K562 (cell line): ENCODE measurements at regions not wholly inside any gene's neighbourhood (a gene's known extent, or its start where the extent isn't known, plus 50 kb on each side); places are given as distances from the start of the nearest gene placed in this dataset.

Experiments used
- ATAC-seq: fragments of 200-7000 bp; cut with Tn5 transposase; 3 replicates; pipeline ENCODE4 v1.9.1; 2020; ENCODE audit warnings: moderate library complexity
- BruUV-seq: library from RNA; stranded (reverse); fragments of 400-500 nt; replicated peaks from 2 replicates; lab custom pipeline; 2021; lab: Mats Ljungman, UMichigan
- CTCF ChIA-PET: fragments of 300-600 bp; formaldehyde crosslinking; extraction: SDS; loops from one replicate; lab custom pipeline; 2021; ENCODE audit warnings: low intra/inter-chr PET ratio; lab: Yijun Ruan, JAX
- POLR2A ChIA-PET: fragments of 300-600, 350-650 bp; sonication (Branson Sonifier 250); formaldehyde crosslinking; extraction: SDS; loops from one replicate; lab custom pipeline; 2021; ENCODE audit warnings: antibody characterized with exemption, inconsistent platforms; lab: Yijun Ruan, JAX
- DNase-seq, 4 experiments: peaks; one replicate each; pipeline versions ENCODE4 v3.0.0 to v3.0.0-alpha.2; 2011 to 2018; ENCODE audit warnings: low spot score in 3 of 4, mixed read lengths in 3 of 4; ENCODE audit errors: extremely low read depth in 1 of 4
- FAIRE-seq: peaks from 2 replicates; lab custom pipeline; 2011; peaks lifted over from hg19 to GRCh38; lab: Jason Lieb, UNC
- H2AFZ ChIP-seq: 2 replicates; pipeline ENCODE4 v1.6.0; 2011; ENCODE audit warnings: low read depth, low read length, control low read depth, inconsistent platforms
- H3K27ac ChIP-seq: fragments of 200-600 bp; 3 replicates; pipeline ENCODE4 v1.8.0; 2011; ENCODE audit warnings: low read depth, mild to moderate bottlenecking, control low read depth, inconsistent platforms, low read length, moderate library complexity, mixed read lengths; ENCODE audit errors: extremely low read depth
- H3K27me3 ChIP-seq, 2 experiments: fragments of 300-600 bp in 1 of 2; 2 replicates in 1 of 2; 3 replicates in 1 of 2; pipeline versions ENCODE4 v1.6.0 to v1.8.0; 2011; ENCODE audit warnings: inconsistent platforms in 2 of 2, low read length in 2 of 2, mild to moderate bottlenecking in 1 of 2, mixed read lengths in 1 of 2, moderate library complexity in 1 of 2; ENCODE audit not compliant: control insufficient read depth in 2 of 2, insufficient read depth in 2 of 2
- H3K36me3 ChIP-seq: fragments of 300-600 bp; 3 replicates; pipeline ENCODE4 v1.8.0; 2011; ENCODE audit warnings: mild to moderate bottlenecking, low read length, inconsistent platforms; ENCODE audit not compliant: control insufficient read depth, insufficient read depth
- H3K4me1 ChIP-seq, 2 experiments: fragments of 200-600 bp in 1 of 2; replicated peaks in 1 of 2; 2 replicates in 1 of 2; 3 replicates in 1 of 2; pipeline versions ENCODE4 v1.5.1 to v1.8.0; 2011; ENCODE audit warnings: inconsistent platforms in 2 of 2, low read length in 2 of 2, mild to moderate bottlenecking in 1 of 2, mixed read lengths in 1 of 2, moderate library complexity in 1 of 2; ENCODE audit not compliant: control insufficient read depth in 2 of 2, insufficient read depth in 2 of 2
- H3K4me2 ChIP-seq: 2 replicates; pipeline ENCODE4 v1.6.1; 2011; ENCODE audit warnings: low read length, control low read depth, inconsistent platforms, mixed read lengths; ENCODE audit not compliant: insufficient read depth
- H3K4me3 ChIP-seq: fragments of 200-600 bp; sonication (generic), shearing (Covaris generic); 2 replicates; pipeline ENCODE4 v1.5.1; 2016; ENCODE audit warnings: control low read depth, inconsistent platforms
- H3K79me2 ChIP-seq: fragments of 200-600 bp; 3 replicates; pipeline ENCODE4 v1.8.0; 2011; ENCODE audit warnings: low read length, inconsistent platforms; ENCODE audit not compliant: control insufficient read depth, insufficient read depth
- H3K9ac ChIP-seq, 2 experiments: 2 replicates each; pipeline versions ENCODE4 v1.6.0 to v1.6.1; 2011; ENCODE audit warnings: low read depth in 2 of 2, low read length in 2 of 2, control low read depth in 1 of 2, inconsistent platforms in 1 of 2, mild to moderate bottlenecking in 1 of 2, mixed read lengths in 1 of 2; ENCODE audit not compliant: insufficient read depth in 1 of 2
- H3K9me1 ChIP-seq: one replicate; pipeline ENCODE4 v1.6.0; 2011; ENCODE audit warnings: inconsistent platforms, mild to moderate bottlenecking, low read length, moderate library complexity; ENCODE audit not compliant: control insufficient read depth, insufficient read depth
- H3K9me3 ChIP-seq: replicated peaks from 2 replicates; pipeline ENCODE4 v1.5.1; 2011; ENCODE audit warnings: low read depth, low read length, inconsistent platforms; ENCODE audit not compliant: control insufficient read depth, insufficient read depth
- H4K20me1 ChIP-seq: replicated peaks from 2 replicates; pipeline ENCODE4 v1.6.1; 2011; ENCODE audit warnings: low read length, inconsistent platforms, mixed read lengths; ENCODE audit not compliant: control insufficient read depth, insufficient read depth
- ARHGAP35 ChIP-seq: fragments of 450-650 bp; IDR thresholded peaks from 2 replicates; pipeline ENCODE4 v1.6.1; 2018; ENCODE audit not compliant: partially characterized antibody
- BRF1 ChIP-seq: IDR thresholded peaks from 3 replicates; pipeline ENCODE4 v1.6.1; 2011; ENCODE audit warnings: borderline replicate concordance, mild to moderate bottlenecking; ENCODE audit not compliant: insufficient read length; ENCODE audit errors: extremely low read depth
- FIP1L1 ChIP-seq: fragments of 200-400 bp; formaldehyde crosslinking; IDR thresholded peaks from 2 replicates; pipeline ENCODE4 v1.6.1; 2018; ENCODE audit warnings: mild to moderate bottlenecking, low read depth, low read length; ENCODE audit not compliant: poor library complexity, severe bottlenecking
- HLTF ChIP-seq: fragments of 450-650 bp; IDR thresholded peaks from 2 replicates; pipeline ENCODE4 v1.6.1; 2016
- MYBL2 ChIP-seq, 2 experiments: fragments of 450-650 bp in 1 of 2; sonication (generic) in 1 of 2; formaldehyde crosslinking in 1 of 2; IDR thresholded peaks; 2 replicates each; pipeline versions ENCODE4 v1.6.1 to v1.8.1; 2017 to 2022; ENCODE audit warnings: borderline replicate concordance in 1 of 2, inconsistent platforms in 1 of 2, low read depth in 1 of 2, mild to moderate bottlenecking in 1 of 2, missing genetic modification reagents in 1 of 2, moderate library complexity in 1 of 2
- NEUROD1 ChIP-seq: fragments of 150-350 bp; IDR thresholded peaks from 2 replicates; pipeline ENCODE4 v1.6.1; 2014; ENCODE audit warnings: borderline replicate concordance, low read length, low read depth; ENCODE audit not compliant: partially characterized antibody
- PTTG1 ChIP-seq: fragments of 450-650 bp; IDR thresholded peaks from 2 replicates; pipeline ENCODE4 v1.6.1; 2016; ENCODE audit warnings: low read depth, mild to moderate bottlenecking, missing genetic modification characterization, missing compliant biosample characterization
- STAT5A ChIP-seq: IDR thresholded peaks from 2 replicates; pipeline ENCODE4 v1.6.1; 2012; ENCODE audit warnings: low read length, inconsistent platforms, borderline replicate concordance
- ZBTB9 ChIP-seq: fragments of 450-650 bp; formaldehyde crosslinking; IDR thresholded peaks from 2 replicates; pipeline ENCODE4 v1.4.0; 2020; ENCODE audit warnings: mild to moderate bottlenecking, moderate library complexity
- ZC3H4 ChIP-seq: sonication (generic); formaldehyde crosslinking; IDR thresholded peaks from 2 replicates; pipeline ENCODE4 v1.9.0; 2021; ENCODE audit warnings: missing genetic modification reagents, borderline replicate concordance
- ZNF280A ChIP-seq: fragments of 450-650 bp; IDR thresholded peaks from 2 replicates; pipeline ENCODE4 v1.6.1; 2018; ENCODE audit warnings: mild to moderate bottlenecking, low read depth; ENCODE audit not compliant: partially characterized antibody
- ZNF77 ChIP-seq: fragments of 250-450 bp; sonication (Bioruptor Pico); IDR thresholded peaks from 2 replicates; pipeline ENCODE4 v1.5.0; 2020
- WGBS: fragments of 100-300 bp; shearing (Covaris generic); methylation state at CpG from one replicate; pipeline ENCODE4 v1.1.6; 2016; ENCODE audit warnings: low coverage, mixed read lengths; ENCODE audit not compliant: insufficient coverage; ENCODE audit errors: missing lambda C conversion rate; 5-methylcytosine and 5-hydroxymethylcytosine counted together
- in situ Hi-C: fragments of 300-500 bp; cut with MboI; formaldehyde crosslinking; loops from 4 replicates; pipeline ENCODE4 v1.15.0; 2018; ENCODE audit warnings: inconsistent platforms, mixed read lengths
- intact Hi-C: fragments of 100-400 bp; cut with micrococcal nuclease; formaldehyde crosslinking; loops from 2 replicates; pipeline ENCODE4 v1.14.2; 2022

- no peak for TF ChIP-seq HLTF
- TF ChIP-seq ZC3H4 = no peak
- TF ChIP-seq ARHGAP35 = no peak
- TF ChIP-seq ZNF77 = no peak
- TF ChIP-seq STAT5A = no peak
- TF ChIP-seq NEUROD1 = no peak
- no peak for TF ChIP-seq MYBL2 (IDR thresholded peaks at IDR 0.05; ENCODE audit: low read depth)
- no peak for TF ChIP-seq MYBL2 (CRISPR knock-in tag; IDR thresholded peaks at IDR 0.05; ENCODE audit: borderline replicate concordance)
- TF ChIP-seq BRF1 = no peak
- no peak for TF ChIP-seq PTTG1 (tag)
- no peak for TF ChIP-seq ZNF280A
- TF ChIP-seq ZBTB9 = no peak
- no peak for TF ChIP-seq FIP1L1
- intact Hi-C loops = no loop called here
- Histone ChIP-seq H3K9ac (no peak overlapping the region), H3K9me1 (no peaks in the 10 kb centered on the region), H3K79me2 (no peaks in the 10 kb centered on the region), H3K4me2 (no peak overlapping the region), H3K27ac (no peak overlapping the region), H4K20me1 (no peaks in the 10 kb centered on the region), H3K4me3 (no peak overlapping the region), H3K36me3 (no peaks in the 10 kb centered on the region), H2AFZ (no peak overlapping the region), H3K4me1 (no peaks in the 10 kb centered on the region), H3K27me3 (peaks cover 0 to 15% of the 10 kb centered on the region in 2 experiments; a peak in 2 of 5 replicates), H3K9me3 (no peaks in the 10 kb centered on the region)
- no TSS peak for BruUV-seq
- WGBS = 0% methylated on average over 8 of the region's 9 CpGs
- no peak for DNase-seq
- FAIRE-seq = no peak
- ChIA-PET CTCF (no interaction called here), POLR2A (no interaction called here)
- ATAC-seq = no peak
- in situ Hi-C loops = no loop called here
Measured at GRCh38 chr13:21237081-21237480, 60.6 kb downstream of the MRPL57 start.
